Right lobe of liver (tissue), 4 donors: ENCODE measurements at regions not wholly inside any gene's neighbourhood (a gene's known extent, or its start where the extent isn't known, plus 50 kb on each side); places are given as distances from the start of the nearest gene placed in this dataset.

Experiments
- POLR2A ChIP-seq: fragments of 450-650 bp; IDR thresholded peaks from one replicate; pipeline ENCODE4 v1.6.1; 2017; ENCODE audit warnings: antibody characterized with exemption, mild to moderate bottlenecking
- TF ChIP-seq, protein P1 (sequence below), 4 donors: fragments of 200-600 bp in 3 of 4; fragments of 450-650 bp in 1 of 4; IDR thresholded peaks; one replicate each; pipeline versions ENCODE4 v1.5.1 to v1.8.0; 2016 to 2022; ENCODE audit warnings: antibody characterized with exemption in 4 of 4, mild to moderate bottlenecking in 2 of 4
- donor health status: DM: no; HTN: no; CAD: no.
- donor health status: DM: no; HTN: no; CAD: no.
- donor health status: DM: no; HTN: yes; CAD: no.

DNA sequence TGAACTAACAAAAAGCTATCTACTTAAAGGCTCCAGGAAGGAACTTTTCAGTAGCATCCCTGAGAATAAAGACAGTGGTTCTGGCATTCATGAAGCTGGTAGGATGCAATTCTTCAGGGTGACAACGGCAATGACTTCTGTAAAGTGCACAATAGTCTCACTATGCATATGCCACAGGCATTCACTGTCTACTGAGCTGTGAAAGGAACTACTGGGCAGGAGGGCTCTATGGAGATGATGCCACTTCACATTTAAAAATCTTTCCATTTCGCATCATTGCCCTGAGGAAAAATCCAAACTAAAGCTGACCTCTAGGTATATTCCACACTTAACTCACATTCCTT is 2020.6 kb upstream of the PCDH20 start:
- TF ChIP-seq, protein P1, sequence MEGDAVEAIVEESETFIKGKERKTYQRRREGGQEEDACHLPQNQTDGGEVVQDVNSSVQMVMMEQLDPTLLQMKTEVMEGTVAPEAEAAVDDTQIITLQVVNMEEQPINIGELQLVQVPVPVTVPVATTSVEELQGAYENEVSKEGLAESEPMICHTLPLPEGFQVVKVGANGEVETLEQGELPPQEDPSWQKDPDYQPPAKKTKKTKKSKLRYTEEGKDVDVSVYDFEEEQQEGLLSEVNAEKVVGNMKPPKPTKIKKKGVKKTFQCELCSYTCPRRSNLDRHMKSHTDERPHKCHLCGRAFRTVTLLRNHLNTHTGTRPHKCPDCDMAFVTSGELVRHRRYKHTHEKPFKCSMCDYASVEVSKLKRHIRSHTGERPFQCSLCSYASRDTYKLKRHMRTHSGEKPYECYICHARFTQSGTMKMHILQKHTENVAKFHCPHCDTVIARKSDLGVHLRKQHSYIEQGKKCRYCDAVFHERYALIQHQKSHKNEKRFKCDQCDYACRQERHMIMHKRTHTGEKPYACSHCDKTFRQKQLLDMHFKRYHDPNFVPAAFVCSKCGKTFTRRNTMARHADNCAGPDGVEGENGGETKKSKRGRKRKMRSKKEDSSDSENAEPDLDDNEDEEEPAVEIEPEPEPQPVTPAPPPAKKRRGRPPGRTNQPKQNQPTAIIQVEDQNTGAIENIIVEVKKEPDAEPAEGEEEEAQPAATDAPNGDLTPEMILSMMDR (IDR thresholded peaks at IDR 0.05) = no peak
- TF ChIP-seq POLR2A = no peak
